GM12874 (cell line): ENCODE measurements at regions not wholly inside any gene's neighbourhood (a gene's known extent, or its start where the extent isn't known, plus 50 kb on each side); places are given as distances from the start of the nearest gene placed in this dataset.

Source experiments
- CTCF ChIP-seq: IDR thresholded peaks from 2 replicates; pipeline ENCODE4 v1.5.1; 2011; ENCODE audit warnings: low read depth, mild to moderate bottlenecking, control low read depth, low read length, moderate library complexity; ENCODE audit not compliant: insufficient read depth

DNA sequence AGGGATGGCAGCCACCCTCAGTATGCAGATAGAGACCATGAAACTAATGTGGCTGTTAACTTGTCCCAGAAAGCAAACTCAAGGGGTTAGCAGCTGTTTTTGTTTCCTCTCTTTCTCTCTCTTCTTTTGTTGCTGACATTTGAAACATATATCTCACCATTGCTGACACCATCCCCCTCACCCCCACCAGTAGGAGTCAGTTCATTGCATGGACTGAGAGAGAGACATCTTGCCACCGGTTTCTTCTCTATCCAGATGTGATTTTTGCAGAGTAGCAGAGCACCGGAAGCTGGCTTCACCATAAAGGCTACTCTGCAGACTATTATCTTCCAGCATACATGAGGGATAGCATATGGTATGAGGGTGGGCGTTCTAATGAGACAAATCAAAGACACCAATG is 177.1 kb upstream of the FRG1 start:
- no peak for TF ChIP-seq CTCF

- no peak for TF ChIP-seq CTCF
These were observed 175.4 kb upstream of the FRG1 start for GRCh38 chr4:189765301-189765700.

DNA sequence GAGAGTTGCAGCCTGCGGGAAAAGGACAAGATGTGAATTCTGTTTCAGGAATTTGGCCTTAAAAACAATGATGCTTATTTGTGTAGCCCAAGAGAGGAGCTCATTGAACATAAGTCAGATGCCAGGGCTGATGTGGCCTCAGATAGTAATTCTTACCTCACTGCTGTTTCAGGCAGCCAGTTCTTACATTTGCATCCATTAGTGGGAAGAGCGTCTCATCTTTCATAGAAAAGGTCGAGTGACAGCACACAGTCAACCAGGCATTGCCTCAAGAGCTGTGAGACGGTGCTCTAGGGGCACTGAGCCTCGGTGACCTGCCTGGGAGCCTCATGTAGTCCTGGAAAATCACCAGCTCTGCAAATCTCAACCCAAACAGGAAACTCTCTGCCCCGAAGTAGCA is 174.9 kb upstream of the FRG1 start:
- no peak for TF ChIP-seq CTCF

DNA sequence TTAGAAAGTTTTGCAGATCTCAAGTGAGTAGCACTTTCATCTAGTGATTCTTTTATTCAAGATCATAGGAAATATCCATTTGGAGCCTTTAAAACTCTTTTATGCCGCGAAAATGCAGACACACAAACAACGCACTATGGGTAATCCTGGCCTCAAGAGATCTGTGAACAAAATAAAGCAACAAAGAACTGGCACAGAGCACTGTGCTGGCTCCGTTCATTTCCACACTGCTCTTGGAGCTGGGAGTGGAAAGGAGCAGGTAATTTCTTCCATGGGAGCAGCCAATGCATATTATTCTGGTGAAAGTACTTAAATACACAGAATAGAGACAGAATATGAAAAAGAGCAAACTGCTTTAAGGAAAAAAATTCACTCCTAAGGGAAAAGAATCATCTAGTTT is 172.7 kb upstream of the FRG1 start:
- no peak for TF ChIP-seq CTCF

GRCh38 chr4:189769131-189769530 is 171.5 kb upstream of the FRG1 start:
- TF ChIP-seq CTCF = no peak

DNA sequence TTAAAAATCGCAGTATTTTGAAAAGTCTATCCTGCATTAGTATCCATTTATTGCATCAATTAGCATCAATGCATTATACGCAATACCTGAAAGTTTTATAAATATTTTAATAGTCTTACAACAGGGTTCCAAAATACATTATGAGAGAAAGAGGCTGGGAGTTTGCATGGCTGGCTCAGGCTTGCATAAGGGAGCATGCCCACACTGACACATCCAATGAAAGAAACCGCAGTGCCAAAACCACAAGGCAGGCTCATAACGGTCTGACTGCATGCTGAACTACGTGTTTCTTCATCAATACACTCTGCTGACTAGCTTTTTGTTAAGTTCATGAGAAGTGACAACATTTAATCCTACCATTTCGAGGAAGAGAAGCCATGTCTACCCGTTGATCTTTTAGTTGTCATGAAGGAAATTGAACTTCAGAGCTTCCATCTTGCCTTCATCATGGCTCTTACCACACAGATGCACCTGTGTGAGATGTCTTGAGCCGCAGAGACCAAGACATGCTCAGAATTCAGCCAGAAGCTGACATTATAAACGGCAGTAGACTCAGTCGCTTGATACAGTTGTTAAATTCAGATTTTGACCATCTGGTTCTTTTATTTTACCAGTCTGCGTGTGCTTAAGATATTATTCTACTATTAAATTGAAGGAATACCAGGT is 168.8 kb upstream of the FRG1 start:
- no peak for TF ChIP-seq CTCF

DNA sequence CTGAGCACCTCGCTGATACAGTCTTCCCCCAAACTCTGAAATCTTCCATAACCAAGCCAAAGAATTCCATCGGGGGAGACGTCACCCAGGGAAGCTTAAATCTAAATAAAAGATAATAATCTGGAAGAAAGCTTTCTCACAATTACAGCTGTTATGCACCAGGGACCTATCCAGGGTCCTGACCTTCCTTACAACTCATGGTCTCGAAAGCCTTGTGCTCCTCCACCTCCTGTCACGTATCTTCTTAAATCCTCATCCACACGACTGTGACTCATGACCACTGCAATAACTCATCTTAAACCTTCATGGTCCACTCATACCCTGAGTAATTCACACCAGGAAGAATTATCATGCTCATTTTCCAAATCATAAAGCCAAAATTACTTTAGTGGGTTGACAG is 166.8 kb upstream of the FRG1 start:
- no peak for TF ChIP-seq CTCF
